ENCODE measurements at regions not wholly inside any gene's neighbourhood (a gene's known extent, or its start where the extent isn't known, plus 50 kb on each side); places are given as distances from the start of the nearest gene placed in this dataset.

DNA sequence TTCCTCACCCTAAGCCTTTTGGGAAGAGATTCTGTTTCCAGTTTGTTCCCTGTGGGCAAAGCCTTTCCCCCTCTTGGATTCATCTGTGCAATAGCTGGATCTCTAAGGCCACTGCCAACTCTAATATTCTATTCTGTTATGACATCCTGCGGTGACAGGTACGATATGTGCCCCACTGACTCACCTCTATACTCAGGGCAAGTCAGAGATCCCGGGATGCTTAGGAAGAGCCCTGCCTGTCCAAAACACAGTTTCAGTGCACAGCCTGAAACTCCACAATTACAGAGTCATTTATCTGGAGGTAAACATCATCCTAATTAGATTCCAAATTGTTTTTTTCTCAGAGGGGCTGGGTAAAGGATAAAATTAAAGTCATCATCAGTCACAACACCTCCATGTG is 190.2 kb downstream of the TFCP2L1 start:
- TF ChIP-seq, protein P1, sequence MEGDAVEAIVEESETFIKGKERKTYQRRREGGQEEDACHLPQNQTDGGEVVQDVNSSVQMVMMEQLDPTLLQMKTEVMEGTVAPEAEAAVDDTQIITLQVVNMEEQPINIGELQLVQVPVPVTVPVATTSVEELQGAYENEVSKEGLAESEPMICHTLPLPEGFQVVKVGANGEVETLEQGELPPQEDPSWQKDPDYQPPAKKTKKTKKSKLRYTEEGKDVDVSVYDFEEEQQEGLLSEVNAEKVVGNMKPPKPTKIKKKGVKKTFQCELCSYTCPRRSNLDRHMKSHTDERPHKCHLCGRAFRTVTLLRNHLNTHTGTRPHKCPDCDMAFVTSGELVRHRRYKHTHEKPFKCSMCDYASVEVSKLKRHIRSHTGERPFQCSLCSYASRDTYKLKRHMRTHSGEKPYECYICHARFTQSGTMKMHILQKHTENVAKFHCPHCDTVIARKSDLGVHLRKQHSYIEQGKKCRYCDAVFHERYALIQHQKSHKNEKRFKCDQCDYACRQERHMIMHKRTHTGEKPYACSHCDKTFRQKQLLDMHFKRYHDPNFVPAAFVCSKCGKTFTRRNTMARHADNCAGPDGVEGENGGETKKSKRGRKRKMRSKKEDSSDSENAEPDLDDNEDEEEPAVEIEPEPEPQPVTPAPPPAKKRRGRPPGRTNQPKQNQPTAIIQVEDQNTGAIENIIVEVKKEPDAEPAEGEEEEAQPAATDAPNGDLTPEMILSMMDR (IDR thresholded peaks at IDR 0.05) = no peak
- TF ChIP-seq POLR2A (IDR thresholded peaks at IDR 0.05) = no peak

Measured in ovary (tissue), 3 donors.